ENCODE measurements at regions not wholly inside any gene's neighbourhood (a gene's known extent, or its start where the extent isn't known, plus 50 kb on each side); places are given as distances from the start of the nearest gene placed in this dataset.

DNA sequence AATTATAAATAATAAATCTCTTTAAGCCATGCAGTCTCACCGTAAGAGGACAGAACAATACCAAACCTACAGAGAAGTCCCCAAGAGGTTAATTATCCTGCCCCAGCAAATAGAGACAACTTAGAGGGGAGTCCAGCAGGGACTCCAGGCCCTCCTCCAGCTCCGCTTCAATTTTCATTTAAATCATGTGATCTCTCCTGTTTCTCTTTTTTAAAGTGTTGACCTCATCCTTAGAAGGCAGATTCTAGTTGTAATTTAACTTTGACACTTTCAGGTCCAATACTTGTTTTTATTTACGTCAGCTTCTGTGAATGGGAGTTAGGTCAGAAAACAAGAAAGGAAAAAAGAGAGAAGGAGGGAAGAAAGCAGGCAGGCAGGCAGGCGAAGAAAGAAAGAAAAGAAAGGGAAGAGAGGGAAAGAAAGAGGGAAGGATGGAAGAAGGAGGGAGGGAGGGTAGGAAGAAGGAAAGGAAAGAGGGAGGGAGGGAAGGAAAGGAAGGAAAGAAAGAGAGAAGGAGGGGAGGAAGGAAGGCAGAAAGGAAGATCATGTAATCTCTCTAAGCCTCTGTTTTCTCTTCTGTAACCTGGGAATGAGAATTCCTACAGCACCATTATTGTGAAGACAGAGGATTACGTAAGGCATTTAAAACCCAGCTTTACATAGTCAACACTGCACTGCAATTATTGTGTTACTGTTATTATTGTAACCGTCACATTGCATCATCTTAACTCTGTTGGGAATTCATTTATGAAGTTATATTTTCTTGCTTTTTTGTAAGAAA, 227.7 kb downstream of the SKIDA1 start:
- H3K4me3 Mint-ChIP-seq: no peak overlapping the region
- no peaks in the 10 kb centered on the region for H3K27me3 Mint-ChIP-seq
- H3K4me1 Mint-ChIP-seq (ENCODE audit: unreplicated experiment): peaks cover 29% of the 10 kb centered on the region
- no peaks in the 10 kb centered on the region for H3K9me3 Mint-ChIP-seq
- no peak for DNase-seq (ENCODE audit: extremely low spot score, unreplicated experiment)
- H3K36me3 Mint-ChIP-seq: no peaks in the 10 kb centered on the region
- no peak overlapping the region for H3K27ac Mint-ChIP-seq
- TF ChIP-seq, protein P1, sequence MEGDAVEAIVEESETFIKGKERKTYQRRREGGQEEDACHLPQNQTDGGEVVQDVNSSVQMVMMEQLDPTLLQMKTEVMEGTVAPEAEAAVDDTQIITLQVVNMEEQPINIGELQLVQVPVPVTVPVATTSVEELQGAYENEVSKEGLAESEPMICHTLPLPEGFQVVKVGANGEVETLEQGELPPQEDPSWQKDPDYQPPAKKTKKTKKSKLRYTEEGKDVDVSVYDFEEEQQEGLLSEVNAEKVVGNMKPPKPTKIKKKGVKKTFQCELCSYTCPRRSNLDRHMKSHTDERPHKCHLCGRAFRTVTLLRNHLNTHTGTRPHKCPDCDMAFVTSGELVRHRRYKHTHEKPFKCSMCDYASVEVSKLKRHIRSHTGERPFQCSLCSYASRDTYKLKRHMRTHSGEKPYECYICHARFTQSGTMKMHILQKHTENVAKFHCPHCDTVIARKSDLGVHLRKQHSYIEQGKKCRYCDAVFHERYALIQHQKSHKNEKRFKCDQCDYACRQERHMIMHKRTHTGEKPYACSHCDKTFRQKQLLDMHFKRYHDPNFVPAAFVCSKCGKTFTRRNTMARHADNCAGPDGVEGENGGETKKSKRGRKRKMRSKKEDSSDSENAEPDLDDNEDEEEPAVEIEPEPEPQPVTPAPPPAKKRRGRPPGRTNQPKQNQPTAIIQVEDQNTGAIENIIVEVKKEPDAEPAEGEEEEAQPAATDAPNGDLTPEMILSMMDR (conservative IDR thresholded peaks at IDR 0.05): no peak

DNA sequence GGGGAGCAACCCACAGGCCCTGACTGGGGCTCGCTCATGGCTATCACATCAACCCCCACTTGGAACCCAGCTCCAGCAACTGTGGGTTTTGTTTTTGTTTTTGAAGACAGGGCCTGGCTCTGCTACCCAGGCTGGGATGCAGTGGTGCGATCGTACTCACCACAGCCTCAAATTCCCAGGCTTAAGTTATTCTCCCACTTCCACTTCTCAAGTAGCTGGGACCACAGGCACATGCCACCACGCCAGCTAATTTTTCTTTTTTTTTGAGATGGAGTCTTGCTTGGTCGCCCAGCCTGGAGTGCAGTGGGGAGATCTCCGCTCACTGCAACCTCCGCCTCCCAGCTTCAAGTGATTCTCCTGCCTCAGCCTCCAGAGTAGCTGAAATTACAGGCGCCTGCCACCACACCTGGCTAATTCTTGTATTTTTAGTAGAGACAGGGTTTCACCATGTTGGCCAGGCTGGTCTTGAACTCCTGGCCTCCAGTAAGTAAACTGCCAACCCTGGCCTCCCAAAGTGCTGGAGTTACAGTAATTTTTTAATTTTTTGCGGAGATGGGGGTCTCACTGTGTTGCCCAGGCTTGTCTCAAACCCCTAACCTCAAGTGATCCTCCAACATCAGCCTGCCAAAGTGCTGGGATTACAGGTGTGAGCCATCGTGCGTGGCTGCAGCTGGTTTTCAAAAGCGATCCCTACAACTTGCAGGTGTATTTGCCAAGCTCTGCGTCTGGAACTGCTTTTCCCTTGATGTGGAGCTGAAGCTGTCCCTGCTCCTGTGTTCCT, 228.7 kb downstream of the SKIDA1 start:
- H3K27ac Mint-ChIP-seq: no peak overlapping the region
- TF ChIP-seq, protein P1 (conservative IDR thresholded peaks at IDR 0.05): no peak
- no peak overlapping the region for H3K4me3 Mint-ChIP-seq
- H3K9me3 Mint-ChIP-seq: no peaks in the 10 kb centered on the region
- H3K27me3 Mint-ChIP-seq: no peaks in the 10 kb centered on the region
- no peak for DNase-seq (ENCODE audit: extremely low spot score, unreplicated experiment)
- H3K36me3 Mint-ChIP-seq: no peaks in the 10 kb centered on the region
- peaks cover 33% of the 10 kb centered on the region for H3K4me1 Mint-ChIP-seq (ENCODE audit: unreplicated experiment)

DNA sequence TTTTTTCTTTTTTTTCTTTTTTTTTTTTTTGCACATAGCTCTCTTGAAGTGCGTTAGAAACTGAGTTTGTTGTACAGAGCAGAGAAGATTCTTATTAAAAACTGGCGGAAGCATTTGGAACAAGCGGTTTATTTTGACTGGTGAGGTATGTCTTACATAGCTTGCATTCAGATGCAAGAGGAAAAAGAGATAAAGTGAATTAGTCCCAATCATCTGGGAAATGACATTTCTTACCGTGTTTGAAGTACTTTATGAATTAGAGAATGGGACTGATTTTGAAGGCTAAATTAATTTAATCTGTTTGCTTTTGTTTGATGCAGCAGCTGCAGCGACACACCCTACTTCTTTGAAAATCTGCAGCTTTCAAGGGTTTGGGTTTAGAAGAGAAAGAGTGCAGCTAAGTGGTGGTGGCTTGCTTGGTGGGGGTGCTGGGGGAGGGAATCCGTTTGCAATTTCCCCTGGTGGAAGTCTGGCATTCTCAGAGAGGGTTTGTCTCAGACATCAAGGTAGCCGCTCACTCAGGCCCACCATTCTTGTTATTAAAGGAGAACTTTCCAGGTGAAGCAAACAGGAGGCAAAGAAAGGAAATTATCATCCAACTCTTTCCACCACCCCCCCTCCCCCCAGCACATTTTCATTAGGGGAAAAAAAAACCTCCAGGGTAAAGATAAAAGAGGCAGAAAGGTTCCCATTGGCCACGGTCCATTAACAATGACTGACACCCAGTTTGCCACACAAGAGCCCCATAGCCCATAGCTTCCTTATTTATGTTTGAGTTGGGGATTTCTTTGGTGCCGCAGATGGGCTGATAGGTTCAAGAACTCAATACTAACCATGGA, 231.7 kb downstream of the SKIDA1 start:
- Mint-ChIP-seq H3K4me3 (peak overlapping the region; percentile 79), H3K4me1 (ENCODE audit: unreplicated experiment) (peaks cover 33% of the 10 kb centered on the region), H3K9me3 (peaks cover 5% of the 10 kb centered on the region), H3K27ac (peak overlapping the region; percentile 81), H3K27me3 (no peaks in the 10 kb centered on the region), H3K36me3 (no peaks in the 10 kb centered on the region)
- DNase-seq (ENCODE audit: extremely low spot score, unreplicated experiment): no peak
- TF ChIP-seq, protein P1 (conservative IDR thresholded peaks at IDR 0.05): no peak

DNA sequence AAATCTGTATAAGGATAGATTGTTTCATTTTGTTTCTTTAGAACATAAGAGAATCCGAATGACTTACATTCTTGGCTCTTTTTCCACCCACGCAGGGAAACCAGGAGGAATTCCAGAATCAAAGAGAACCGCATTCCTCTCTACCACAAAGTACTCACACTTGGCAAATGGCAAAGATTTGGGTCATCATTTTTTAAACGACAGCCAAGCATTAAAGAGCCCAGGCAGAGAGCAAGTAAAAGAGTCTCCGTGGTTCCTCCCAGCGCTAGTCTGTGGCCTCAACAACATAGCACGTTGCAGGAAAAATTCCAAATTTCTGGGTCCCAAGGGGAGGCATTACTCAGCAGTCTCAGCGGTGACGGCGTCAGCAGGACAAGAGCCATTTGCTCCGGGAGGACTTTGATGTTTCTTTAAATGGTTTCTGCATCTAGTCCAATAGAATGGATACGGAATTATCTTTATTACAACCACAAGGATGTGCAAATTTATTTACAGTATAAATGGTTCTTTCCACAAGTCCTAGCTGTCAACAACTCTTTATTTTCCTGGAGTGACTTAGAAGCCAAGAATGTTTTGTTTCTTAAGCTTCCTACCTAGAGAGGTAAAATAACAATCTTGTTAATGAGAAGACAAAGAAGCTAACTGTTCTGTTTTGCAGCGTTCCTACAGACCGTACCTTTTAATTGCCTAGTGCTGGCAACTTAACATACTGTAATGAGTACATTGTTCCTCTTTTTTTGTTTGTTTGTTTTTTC, 232.5 kb downstream of the SKIDA1 start:
- TF ChIP-seq, protein P1 (conservative IDR thresholded peaks at IDR 0.05): no peak
- Mint-ChIP-seq H3K27ac (peak overlapping the region; percentile 81), H3K4me3 (peak overlapping the region; percentile 79), H3K27me3 (no peaks in the 10 kb centered on the region), H3K9me3 (peaks cover 5% of the 10 kb centered on the region), H3K36me3 (no peaks in the 10 kb centered on the region), H3K4me1 (ENCODE audit: unreplicated experiment) (peaks cover 29% of the 10 kb centered on the region)
- no peak for DNase-seq (ENCODE audit: extremely low spot score, unreplicated experiment)

Measured in type B pancreatic cell (in vitro differentiated cells).